WTC11 (cell line): ENCODE measurements at regions not wholly inside any gene's neighbourhood (a gene's known extent, or its start where the extent isn't known, plus 50 kb on each side); places are given as distances from the start of the nearest gene placed in this dataset.
"Not testable (repeated sequence)": the region's sequence is repeated elsewhere in the genome, so short reads cannot be mapped to it uniquely, and the experiment has no call there.

Experiments
- ATAC-seq: fragments of 200-7000 bp; cut with Tn5 transposase; 2 replicates; pipeline ENCODE4 v1.10.0; 2021; ENCODE audit warnings: mild to moderate bottlenecking, moderate library complexity
- CTCF ChIA-PET: fragments of 300-600 bp; sonication (Branson Sonifier 250); formaldehyde crosslinking; loops from one replicate; lab custom pipeline; 2021; ENCODE audit warnings: antibody characterized with exemption; lab: Charles Lee
- POLR2A ChIA-PET: fragments of 350-600 bp; sonication (Branson Sonifier 250); formaldehyde crosslinking; loops from one replicate; lab custom pipeline; 2021; ENCODE audit warnings: antibody characterized with exemption; lab: Charles Lee
- DNase-seq: peaks from one replicate; pipeline ENCODE4 v3.0.0; 2021; ENCODE audit warnings: low spot score
- H3K27ac Mint-ChIP-seq: 2 replicates; pipeline ENCODE4 v1.8.0; 2021; ENCODE audit warnings: mixed read lengths
- H3K27me3 Mint-ChIP-seq: 2 replicates; pipeline ENCODE4 v1.8.0; 2021; ENCODE audit warnings: low read depth, mild to moderate bottlenecking, moderate library complexity, mixed read lengths
- H3K36me3 Mint-ChIP-seq: 2 replicates; pipeline ENCODE4 v1.8.0; 2021; ENCODE audit warnings: mixed read lengths
- H3K4me1 Mint-ChIP-seq: 2 replicates; pipeline ENCODE4 v1.8.0; 2022; ENCODE audit warnings: mixed read lengths
- H3K4me3 Mint-ChIP-seq: 2 replicates; pipeline ENCODE4 v1.8.0; 2021; ENCODE audit warnings: mild to moderate bottlenecking, moderate library complexity, mixed read lengths
- H3K9me3 Mint-ChIP-seq: 2 replicates; pipeline ENCODE4 v1.8.0; 2021; ENCODE audit warnings: mixed read lengths
- AR ChIP-seq: fragments of 250-450 bp; sonication (Bioruptor Pico); IDR thresholded peaks from 2 replicates; pipeline ENCODE4 v1.9.0; 2021; ENCODE audit warnings: mild to moderate bottlenecking
- ARID4B ChIP-seq: sonication (generic); formaldehyde crosslinking; IDR thresholded peaks from 2 replicates; pipeline ENCODE4 v1.8.0; 2023; ENCODE audit warnings: missing genetic modification reagents, mild to moderate bottlenecking, borderline replicate concordance
- E2F1 ChIP-seq: sonication (generic); formaldehyde crosslinking; IDR thresholded peaks from 2 replicates; pipeline ENCODE4 v1.8.0; 2022; ENCODE audit warnings: mild to moderate bottlenecking, missing genetic modification reagents
- IRF1 ChIP-seq: sonication (generic); formaldehyde crosslinking; IDR thresholded peaks from 2 replicates; pipeline ENCODE4 v1.8.0; 2023; ENCODE audit warnings: missing genetic modification reagents
- STAT6 ChIP-seq: sonication (generic); formaldehyde crosslinking; conservative IDR thresholded peaks from 2 replicates; pipeline ENCODE4 v1.8.1; 2023; ENCODE audit warnings: mild to moderate bottlenecking, low read depth, missing genetic modification reagents, moderate library complexity

GRCh38 chr4:174401471-174402130, 117.9 kb downstream of the CEP44 start (continued):
- TF ChIP-seq ARID4B (CRISPR knock-in tag) = no peak
- no peak for TF ChIP-seq STAT6 (CRISPR knock-in tag)
- no peak for TF ChIP-seq IRF1 (CRISPR knock-in tag)
- TF ChIP-seq E2F1 (CRISPR knock-in tag) = no peak

- POLR2A ChIA-PET, ATAC-seq, DNase-seq, H3K9me3 Mint-ChIP-seq, H3K36me3 Mint-ChIP-seq, CTCF ChIA-PET, H3K4me3 Mint-ChIP-seq, H3K27me3 Mint-ChIP-seq: not testable (repeated sequence)
- peak overlapping the region; percentile 42; the same call in 1 of the 2 replicates for H3K27ac Mint-ChIP-seq
- peaks cover 51% of the 10 kb centered on the region for H3K4me1 Mint-ChIP-seq
Observed at GRCh38 chr4:174400603-174401302, 117.0 kb downstream of the CEP44 start.

- Mint-ChIP-seq H3K36me3 (no peaks in the 10 kb centered on the region), H3K27ac (no peak overlapping the region), H3K4me3 (no peak overlapping the region), H3K4me1 (peaks cover 39% of the 10 kb centered on the region), H3K9me3 (no peaks in the 10 kb centered on the region), H3K27me3 (peaks cover 5% of the 10 kb centered on the region; the same call in 1 of the 2 replicates)
- POLR2A ChIA-PET = no interaction called here
- CTCF ChIA-PET = no interaction called here
- TF ChIP-seq AR (CRISPR knock-in tag) = no peak
- no peak for DNase-seq
- no peak for ATAC-seq
Observed at GRCh38 chr4:174398728-174399127, 115.0 kb downstream of the CEP44 start.
